DOHH2 (cell line): ENCODE measurements at regions not wholly inside any gene's neighbourhood (a gene's known extent, or its start where the extent isn't known, plus 50 kb on each side); places are given as distances from the start of the nearest gene placed in this dataset.

Source experiments
- H3F3A ChIP-seq: fragments of 200-600 bp; sonication (generic), shearing (Covaris generic); 2 replicates; pipeline ENCODE4 v1.6.0; 2016; ENCODE audit warnings: antibody characterized with exemption, mild to moderate bottlenecking; ENCODE audit not compliant: control insufficient read depth, insufficient read depth
- H3K27ac ChIP-seq: fragments of 200-600 bp; sonication (generic); 2 replicates; pipeline ENCODE4 v1.5.1; 2014; ENCODE audit warnings: low read depth, mild to moderate bottlenecking, low read length, moderate library complexity
- H3K27me3 ChIP-seq: fragments of 200-600 bp; sonication (generic); 2 replicates; pipeline ENCODE4 v1.6.1; 2014; ENCODE audit warnings: mild to moderate bottlenecking, low read length, mixed read lengths; ENCODE audit not compliant: control insufficient read depth
- H3K36me3 ChIP-seq: fragments of 200-600 bp; sonication (generic); 2 replicates; pipeline ENCODE4 v1.6.1; 2014; ENCODE audit warnings: mild to moderate bottlenecking, low read length, moderate library complexity, mixed read lengths; ENCODE audit not compliant: control insufficient read depth
- H3K4me1 ChIP-seq: fragments of 200-600 bp; sonication (generic); 2 replicates; pipeline ENCODE4 v1.6.1; 2014; ENCODE audit warnings: mild to moderate bottlenecking, low read length, mixed read lengths; ENCODE audit not compliant: control insufficient read depth
- H3K4me2 ChIP-seq: fragments of 200-600 bp; sonication (generic); 2 replicates; pipeline ENCODE4 v1.6.0; 2014; ENCODE audit warnings: mild to moderate bottlenecking, low read length, moderate library complexity
- H3K4me3 ChIP-seq: fragments of 200-600 bp; sonication (generic); 2 replicates; pipeline ENCODE4 v1.5.1; 2014; ENCODE audit warnings: mild to moderate bottlenecking, low read length, mixed read lengths
- H3K79me2 ChIP-seq: fragments of 200-600 bp; sonication (generic); 2 replicates; pipeline ENCODE4 v1.6.1; 2014; ENCODE audit warnings: mild to moderate bottlenecking, low read length, mixed read lengths; ENCODE audit not compliant: control insufficient read depth
- H3K9me2 ChIP-seq: fragments of 200-600 bp; sonication (generic); replicated peaks from 2 replicates; pipeline ENCODE4 v1.6.1; 2014; ENCODE audit warnings: mild to moderate bottlenecking, low read length, mixed read lengths; ENCODE audit not compliant: control insufficient read depth
- H3K9me3 ChIP-seq: fragments of 200-600 bp; sonication (generic); 2 replicates; pipeline ENCODE4 v1.6.1; 2014; ENCODE audit warnings: antibody characterized with exemption, low read length, mixed read lengths; ENCODE audit not compliant: control insufficient read depth, insufficient read depth
- H4K20me1 ChIP-seq: fragments of 200-600 bp; sonication (generic); 2 replicates; pipeline ENCODE4 v1.6.0; 2014; ENCODE audit warnings: low read depth, mild to moderate bottlenecking, antibody characterized with exemption, low read length, moderate library complexity; ENCODE audit not compliant: control insufficient read depth, insufficient read depth
- CTCF ChIP-seq: fragments of 200-600 bp; sonication (generic); IDR thresholded peaks from one replicate; pipeline ENCODE4 v1.5.1; 2014; ENCODE audit warnings: antibody characterized with exemption, mild to moderate bottlenecking, low read depth, low read length; ENCODE audit not compliant: poor library complexity, severe bottlenecking
- EZH2phosphoT487 ChIP-seq: fragments of 200-600 bp; sonication (generic); IDR thresholded peaks from 2 replicates; pipeline ENCODE4 v1.6.1; 2017; ENCODE audit warnings: borderline replicate concordance, mild to moderate bottlenecking, antibody characterized with exemption, low read length, moderate library complexity, mixed read lengths

- no peak overlapping the region for H3K4me3 ChIP-seq
- H3K27me3 ChIP-seq: peaks cover 4% of the 10 kb centered on the region; the same call in 1 of the 2 replicates
- no peaks in the 10 kb centered on the region for H3K36me3 ChIP-seq
- no peaks in the 10 kb centered on the region for H3K9me2 ChIP-seq
- H3K79me2 ChIP-seq: no peaks in the 10 kb centered on the region
- H3F3A ChIP-seq: no peaks in the 10 kb centered on the region
- H4K20me1 ChIP-seq: no peaks in the 10 kb centered on the region
- H3K4me1 ChIP-seq: no peaks in the 10 kb centered on the region
- H3K9me3 ChIP-seq: no peaks in the 10 kb centered on the region
- H3K27ac ChIP-seq: no peak overlapping the region
- no peak for TF ChIP-seq EZH2phosphoT487
- TF ChIP-seq CTCF: no peak
- H3K4me2 ChIP-seq: no peak overlapping the region
These were observed 120.6 kb downstream of the NUF2 start for GRCh38 chr1:163442231-163442879.

GRCh38 chr1:163442895-163443294 lies 121.1 kb downstream of the NUF2 start:
- H3K36me3 ChIP-seq: no peaks in the 10 kb centered on the region
- no peaks in the 10 kb centered on the region for H3K79me2 ChIP-seq
- TF ChIP-seq CTCF (no peak), EZH2phosphoT487 (no peak)
- no peaks in the 10 kb centered on the region for H3K4me1 ChIP-seq
- no peaks in the 10 kb centered on the region for H3K9me3 ChIP-seq
- no peaks in the 10 kb centered on the region for H3K9me2 ChIP-seq
- peaks cover 4% of the 10 kb centered on the region; the same call in 1 of the 2 replicates for H3K27me3 ChIP-seq
- H3K4me3 ChIP-seq: no peak overlapping the region
- H3K27ac ChIP-seq: no peak overlapping the region
- H3K4me2 ChIP-seq: no peak overlapping the region
- H4K20me1 ChIP-seq: no peaks in the 10 kb centered on the region
- H3F3A ChIP-seq: no peaks in the 10 kb centered on the region

DNA sequence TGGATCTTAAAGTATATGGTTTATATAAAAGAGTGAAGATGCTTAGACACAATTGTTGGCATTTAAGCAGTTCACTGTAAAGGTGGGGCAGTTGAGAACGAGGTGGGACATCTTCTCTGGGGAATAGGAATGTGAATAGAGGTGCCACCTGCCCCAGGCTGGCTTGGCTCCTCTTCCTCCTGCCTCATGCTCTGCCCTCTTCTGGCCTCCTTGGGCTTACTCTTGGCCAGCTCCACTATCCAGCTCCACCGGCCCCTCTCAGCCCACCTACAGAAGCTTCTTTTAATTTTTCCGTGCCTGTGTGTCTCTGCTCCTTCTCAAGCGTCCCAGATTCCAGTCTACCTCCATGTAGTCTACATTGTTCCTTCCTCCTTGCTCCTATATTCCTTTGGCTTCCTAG lies 122.1 kb downstream of the NUF2 start:
- Histone ChIP-seq H3F3A (no peaks in the 10 kb centered on the region), H3K9me2 (no peaks in the 10 kb centered on the region)
- no peak for TF ChIP-seq CTCF
- TF ChIP-seq EZH2phosphoT487: no peak

More for the DNA sequence above, 122.1 kb downstream of the NUF2 start:
- no peaks in the 10 kb centered on the region for H3K79me2 ChIP-seq
- no peaks in the 10 kb centered on the region for H3K9me3 ChIP-seq
- no peaks in the 10 kb centered on the region for H3K4me1 ChIP-seq
- H3K4me2 ChIP-seq: no peak overlapping the region
- no peak overlapping the region for H3K4me3 ChIP-seq
- no peaks in the 10 kb centered on the region for H4K20me1 ChIP-seq
- H3K27ac ChIP-seq: no peak overlapping the region
- H3K27me3 ChIP-seq: peaks cover 4% of the 10 kb centered on the region; the same call in 1 of the 2 replicates
- no peaks in the 10 kb centered on the region for H3K36me3 ChIP-seq
